NCI-H2196 (cell line): ENCODE measurements at regions not wholly inside any gene's neighbourhood (a gene's known extent, or its start where the extent isn't known, plus 50 kb on each side); places are given as distances from the start of the nearest gene placed in this dataset.

Experiments
- DNase-seq: peaks from one replicate; lab custom pipeline; 2025; ENCODE audit not compliant: unreplicated experiment; lab: John Stamatoyannopoulos, UW

GRCh38 chr6:87858440-87858839 lies 156.4 kb upstream of the AKIRIN2 start:
- DNase-seq, result no peak

DNA sequence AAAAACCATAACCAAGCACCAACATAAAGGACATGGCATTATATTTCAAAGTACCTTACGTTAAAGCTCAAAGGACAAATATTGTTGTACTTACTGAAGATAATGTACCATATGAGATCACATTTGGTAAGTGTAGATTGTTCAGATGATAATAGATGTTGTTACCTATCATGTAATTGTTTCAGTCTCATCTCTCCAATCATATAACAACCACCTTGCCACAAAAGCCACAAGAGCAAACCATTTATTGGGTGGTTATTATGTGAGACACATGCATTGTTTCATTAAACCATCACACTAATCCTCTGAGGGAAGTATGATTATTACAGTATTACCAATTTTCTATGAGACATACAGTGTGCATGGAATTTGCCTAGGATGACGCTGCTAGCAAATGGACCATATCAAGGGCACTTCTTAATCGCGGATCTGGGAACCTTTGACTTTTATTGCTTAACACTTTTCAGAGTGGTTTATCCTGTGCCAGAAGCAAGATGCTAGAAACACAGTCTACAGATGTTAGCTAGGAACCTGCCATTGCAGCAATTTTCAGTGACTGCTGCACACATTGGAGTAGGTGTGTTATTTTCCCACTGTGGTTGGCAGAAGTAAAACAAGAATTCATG lies 149.8 kb upstream of the AKIRIN2 start:
- no peak for DNase-seq

GRCh38 chr6:87848616-87849015 lies 146.6 kb upstream of the AKIRIN2 start:
- no peak for DNase-seq

GRCh38 chr6:87847830-87848210 lies 145.8 kb upstream of the AKIRIN2 start:
- DNase-seq, result no peak

DNA sequence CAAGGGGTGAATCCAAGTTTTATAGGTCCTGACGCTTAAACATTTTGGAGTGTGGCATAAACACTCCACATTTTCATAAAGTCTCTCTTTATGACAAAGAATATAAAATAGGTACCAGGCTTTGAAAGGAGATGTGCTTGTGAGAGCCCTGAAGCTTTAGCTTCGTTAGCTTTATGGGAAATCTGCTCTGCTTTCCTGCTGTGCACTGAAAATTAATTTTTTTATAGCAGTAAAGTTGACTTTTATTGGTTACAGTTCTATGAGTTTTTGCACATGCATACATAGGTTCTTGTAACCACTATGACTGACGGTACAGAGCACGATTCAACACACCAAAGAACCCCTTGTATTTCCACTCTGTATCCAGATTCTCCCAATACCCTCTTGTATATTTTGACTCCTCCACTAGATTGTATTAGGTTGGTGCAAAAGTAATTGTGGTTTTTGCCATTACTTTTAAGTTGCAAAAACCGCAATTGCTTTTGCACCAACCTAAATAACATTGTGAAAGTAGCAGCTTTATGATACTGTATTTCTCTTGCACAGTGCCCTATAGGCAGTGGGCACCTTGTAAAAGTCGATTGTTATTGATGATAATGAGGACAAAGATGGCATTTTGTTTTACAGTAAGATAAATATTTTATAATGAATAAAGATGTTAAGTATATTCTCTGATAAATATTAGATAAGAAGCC lies 145.2 kb upstream of the AKIRIN2 start:
- no peak for DNase-seq

DNA sequence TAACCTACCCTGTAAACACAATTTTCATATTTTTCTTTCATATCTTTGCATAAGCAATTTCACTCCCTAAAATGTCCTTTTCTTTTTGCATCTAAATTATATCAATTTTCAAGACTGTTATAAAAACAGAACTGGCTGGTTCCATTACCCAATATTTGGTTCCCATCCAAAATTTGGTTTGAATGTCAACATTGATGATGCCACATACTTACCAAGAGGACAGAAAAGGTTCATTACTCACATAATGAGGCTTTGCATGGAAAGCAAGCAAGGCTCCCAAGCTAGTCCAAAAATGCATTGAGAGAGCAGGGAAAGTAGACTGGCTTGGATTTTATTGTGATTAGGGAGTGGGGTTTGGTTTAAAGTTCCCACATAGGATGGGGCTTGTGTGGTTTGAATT lies 144.4 kb upstream of the AKIRIN2 start:
- DNase-seq, result no peak

DNA sequence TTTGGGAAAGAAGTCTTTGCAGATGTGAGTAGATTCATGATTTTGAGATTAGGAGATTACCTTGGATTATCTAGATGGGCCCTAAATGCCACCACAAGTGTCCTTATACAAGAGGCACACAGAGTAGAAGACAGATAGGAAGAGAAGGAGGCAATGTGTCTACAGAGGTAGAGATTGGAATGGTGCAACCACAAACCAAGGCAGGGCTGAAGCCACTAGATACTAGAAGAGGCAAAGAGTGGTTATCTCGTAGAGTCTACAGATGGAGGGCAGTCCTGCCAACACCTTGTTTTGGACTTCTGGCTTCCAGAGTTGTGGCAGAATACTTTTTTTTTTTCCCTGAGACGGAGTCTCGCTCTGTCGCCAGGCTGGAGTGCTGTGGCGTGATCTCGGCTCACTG lies 138.3 kb upstream of the AKIRIN2 start:
- DNase-seq, result no peak

- DNase-seq, result no peak
Observed at GRCh38 chr6:87837876-87838275, 135.8 kb upstream of the AKIRIN2 start.

DNA sequence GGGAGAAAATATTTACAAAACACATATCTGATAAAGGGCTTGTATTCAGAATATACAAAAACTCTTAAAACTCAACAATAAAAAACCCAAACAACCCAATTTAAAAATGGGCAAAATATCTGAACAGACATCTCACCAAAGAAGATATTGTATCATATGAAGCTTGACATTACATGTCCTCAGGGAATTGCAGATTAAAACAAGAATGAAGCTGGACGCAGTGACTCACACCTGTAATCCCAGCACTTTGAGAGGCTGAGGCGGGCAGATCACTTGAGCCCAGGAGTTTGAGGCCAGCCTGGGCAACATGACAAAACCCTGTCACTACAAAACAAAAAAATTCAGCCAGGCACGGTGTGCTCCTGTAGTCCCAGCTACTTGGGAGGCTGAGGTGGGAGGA lies 135.4 kb upstream of the AKIRIN2 start:
- DNase-seq, result no peak

DNA sequence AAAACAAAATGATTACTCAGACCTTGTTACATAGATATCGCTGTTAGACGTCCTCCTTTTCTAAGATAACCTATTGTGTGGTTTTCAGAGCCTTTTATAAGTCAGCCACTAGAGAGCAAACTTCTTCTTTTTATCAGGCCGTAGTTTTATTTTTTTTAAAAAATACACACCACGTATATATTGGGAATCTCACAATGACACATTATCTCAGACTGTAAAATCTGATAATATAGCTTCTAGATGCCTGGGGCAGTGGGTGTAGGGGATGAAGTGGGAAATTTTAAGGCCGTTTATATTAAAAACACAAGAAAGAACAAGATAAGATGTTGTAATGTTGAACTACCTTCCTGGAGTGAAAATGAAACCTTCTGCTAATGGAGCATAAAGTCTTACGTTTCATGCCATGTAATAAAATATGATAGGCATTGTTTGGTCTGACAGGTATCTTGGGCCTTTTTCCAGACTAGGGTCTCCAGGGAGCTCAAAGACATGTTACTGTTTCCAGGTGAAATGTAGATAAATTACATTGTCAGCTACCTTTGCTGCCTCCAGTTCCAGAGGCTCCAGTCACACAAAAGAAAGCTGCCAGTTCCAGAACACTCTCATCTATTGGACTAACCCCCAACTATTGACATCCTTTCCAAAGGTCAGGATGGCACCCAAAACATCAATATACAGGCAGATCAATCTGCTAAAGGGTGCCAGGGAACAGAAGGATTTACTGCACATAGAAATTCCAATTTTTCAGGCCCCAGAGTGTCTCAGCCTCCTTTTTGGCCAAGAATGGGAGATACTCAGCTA lies 130.2 kb upstream of the AKIRIN2 start:
- peak; percentile 18 for DNase-seq

DNA sequence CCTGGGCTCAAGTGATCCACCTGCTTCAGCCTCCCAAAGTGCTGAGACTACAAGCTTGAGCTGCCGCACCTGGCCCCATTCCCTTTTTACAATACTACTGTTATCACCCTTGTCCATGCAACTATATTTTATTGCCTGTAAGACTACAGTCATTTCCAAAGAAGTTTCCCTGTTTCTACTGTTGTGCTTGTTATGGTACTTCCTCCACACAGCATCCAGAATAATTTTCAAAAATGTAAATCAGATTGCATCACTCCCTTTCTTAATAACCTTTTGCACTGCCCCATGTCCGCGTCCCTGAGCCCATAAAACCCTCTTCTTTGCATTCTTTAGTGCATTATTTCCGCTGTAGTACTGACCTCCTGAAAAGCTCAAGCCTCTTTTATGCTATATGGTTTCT lies 128.9 kb upstream of the AKIRIN2 start:
- DNase-seq, result no peak

- no peak for DNase-seq
Observed at GRCh38 chr6:87829622-87830121, 127.6 kb upstream of the AKIRIN2 start.

DNA sequence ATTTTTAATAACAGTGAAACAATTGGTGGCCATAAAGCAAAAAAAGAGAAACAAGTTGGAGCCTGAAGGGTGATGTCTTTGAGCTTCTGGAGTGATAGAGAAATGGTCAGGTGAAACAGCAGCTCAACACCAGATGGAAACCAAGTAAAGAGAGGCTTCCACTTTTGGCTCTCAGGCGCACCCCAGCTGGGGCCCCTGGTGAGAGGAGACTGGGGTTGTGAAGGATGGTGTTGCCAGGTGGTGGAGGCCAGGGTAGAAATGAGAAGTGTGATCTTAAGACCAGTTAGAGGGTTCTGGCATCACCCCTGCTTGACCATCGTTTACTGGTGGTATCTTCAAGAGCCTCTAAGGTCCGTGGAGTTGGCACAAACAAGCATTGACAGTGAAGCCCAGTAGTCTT lies 126.0 kb upstream of the AKIRIN2 start:
- no peak for DNase-seq

DNA sequence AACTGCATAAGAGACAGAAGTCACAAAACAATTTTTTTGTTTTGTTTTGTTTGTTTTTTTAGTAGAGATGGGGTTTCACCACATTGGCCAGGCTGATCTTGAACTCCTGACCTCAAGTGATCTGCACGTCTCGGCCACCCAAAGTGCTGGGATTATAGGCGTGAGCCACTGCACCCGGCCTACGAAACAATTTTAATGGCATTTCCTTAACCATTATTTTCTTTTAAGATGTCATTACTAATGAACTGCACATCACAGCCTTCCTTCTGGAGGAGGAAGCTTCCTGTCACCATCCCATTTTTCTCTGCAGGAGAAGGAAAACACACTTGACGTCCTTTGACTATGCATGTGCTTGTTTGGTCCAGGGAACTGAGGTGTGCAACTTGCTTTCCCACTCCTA lies 125.3 kb upstream of the AKIRIN2 start:
- DNase-seq, result no peak

DNA sequence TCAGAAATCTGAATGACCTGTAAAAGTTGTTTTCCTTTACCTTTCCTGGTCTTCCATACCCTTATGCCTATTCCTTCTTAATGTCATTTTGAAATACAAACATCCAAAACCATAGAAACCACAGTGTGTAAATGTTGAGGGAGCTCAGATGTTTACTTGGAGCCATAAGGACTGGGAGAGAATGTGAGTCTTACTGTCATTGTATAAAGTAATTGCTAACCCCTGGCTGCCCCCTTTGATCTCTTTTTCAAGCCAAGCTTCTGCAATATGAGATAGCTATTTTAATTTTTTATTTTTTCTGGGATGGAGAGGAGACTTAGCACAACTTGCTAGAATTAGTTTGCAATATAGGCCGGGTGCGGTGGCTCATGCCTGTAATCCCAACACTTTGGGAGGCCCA lies 124.4 kb upstream of the AKIRIN2 start:
- DNase-seq, result no peak

- no peak for DNase-seq
Observed at GRCh38 chr6:87825821-87826221, 123.8 kb upstream of the AKIRIN2 start.

DNA sequence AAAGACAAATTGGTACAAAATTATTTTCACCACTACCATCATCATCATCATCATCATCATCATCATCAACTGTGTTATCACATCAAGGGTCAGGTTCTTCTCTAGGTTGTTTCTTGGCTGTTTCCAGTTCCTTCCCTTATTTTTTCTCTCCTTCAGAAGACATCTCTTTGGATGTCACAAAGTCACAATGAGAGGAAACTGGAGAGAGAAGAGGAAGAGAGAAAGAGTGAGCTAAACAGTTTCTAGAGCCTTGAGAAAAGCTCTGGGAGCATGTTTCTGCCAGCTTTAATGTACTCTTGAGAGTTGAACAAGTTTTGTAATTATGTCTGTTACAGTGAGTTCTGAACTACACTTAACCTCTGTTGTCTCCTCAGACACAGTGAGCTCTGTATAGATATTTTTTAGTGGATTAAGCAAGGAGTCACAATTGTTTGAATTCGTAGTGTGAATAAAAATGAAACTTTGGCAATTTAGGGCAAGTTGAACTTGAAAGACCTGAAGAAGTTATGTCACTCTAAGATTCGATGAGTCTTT lies 123.0 kb upstream of the AKIRIN2 start:
- DNase-seq, result no peak

DNA sequence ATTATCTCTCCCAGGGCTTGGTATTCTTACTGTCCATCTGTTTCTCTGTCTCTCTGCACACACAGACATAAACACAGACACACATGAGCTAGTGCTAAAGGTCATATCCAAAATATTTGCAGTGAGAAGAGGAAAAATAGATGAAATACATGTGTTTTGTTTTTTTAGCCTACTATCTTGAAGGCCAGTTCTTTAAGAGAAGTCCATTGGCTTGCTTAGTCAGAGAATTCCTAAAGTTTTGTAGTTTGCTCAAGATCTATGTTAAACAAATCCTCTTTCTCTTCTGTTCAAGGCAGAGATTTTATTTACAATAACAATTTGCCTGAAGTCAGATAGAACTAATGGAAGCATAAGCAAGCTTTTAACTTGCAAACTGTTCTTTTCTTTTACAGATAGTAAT lies 120.0 kb upstream of the AKIRIN2 start:
- DNase-seq, result no peak

DNA sequence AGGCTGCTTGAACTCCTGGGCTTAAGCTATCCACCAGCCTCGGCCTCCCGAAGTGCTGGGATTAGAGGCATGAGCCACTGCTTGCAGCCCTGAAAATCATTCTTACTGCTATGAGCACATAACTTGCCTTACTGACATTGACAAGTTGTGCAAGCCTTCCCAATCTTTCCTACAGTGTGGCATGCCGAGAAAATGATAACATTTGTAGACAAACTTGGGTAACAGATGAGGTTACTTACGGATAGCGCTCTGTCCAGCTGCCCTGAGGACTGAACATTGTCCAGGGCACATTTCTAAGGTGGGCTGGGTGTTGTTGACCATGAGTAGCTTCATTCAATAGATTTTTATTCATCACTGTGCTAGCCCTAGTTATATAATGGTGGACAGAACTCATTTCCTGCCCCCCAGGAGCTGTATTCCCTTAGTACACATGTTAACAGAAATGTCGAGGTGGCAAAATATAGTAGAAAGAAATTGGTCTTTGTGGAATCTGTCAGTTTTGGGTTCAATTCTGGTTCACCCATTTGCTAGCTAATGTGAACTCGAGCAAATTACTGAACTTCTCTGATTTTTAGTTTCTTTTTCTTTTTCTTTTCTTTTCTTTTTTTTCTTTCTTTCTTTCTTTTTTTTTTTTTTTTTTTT lies 118.4 kb upstream of the AKIRIN2 start:
- DNase-seq, result no peak

DNA sequence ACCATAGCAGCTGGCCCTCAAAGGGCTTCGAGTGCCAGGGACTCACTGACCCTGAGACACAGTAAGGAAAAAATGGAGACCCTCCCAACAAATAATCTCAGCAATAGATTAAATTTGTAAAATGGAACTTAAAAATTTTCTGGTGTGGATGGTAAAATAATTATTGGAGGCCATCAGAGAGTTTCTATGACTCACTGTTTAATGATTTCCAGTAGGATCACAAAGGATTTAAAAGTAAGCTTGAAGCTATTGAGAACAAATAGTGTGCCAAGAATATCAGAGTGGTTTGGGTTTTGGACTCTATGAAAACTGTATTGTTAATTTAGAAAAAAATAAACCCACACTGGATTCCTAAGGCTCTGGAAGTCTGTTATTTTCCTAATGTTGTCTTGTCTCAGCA lies 115.2 kb upstream of the AKIRIN2 start:
- DNase-seq, result no peak

- no peak for DNase-seq
Observed at GRCh38 chr6:87815449-87815848, 113.4 kb upstream of the AKIRIN2 start.
